ENCODE measurements at regions not wholly inside any gene's neighbourhood (a gene's known extent, or its start where the extent isn't known, plus 50 kb on each side); places are given as distances from the start of the nearest gene placed in this dataset.

DNA sequence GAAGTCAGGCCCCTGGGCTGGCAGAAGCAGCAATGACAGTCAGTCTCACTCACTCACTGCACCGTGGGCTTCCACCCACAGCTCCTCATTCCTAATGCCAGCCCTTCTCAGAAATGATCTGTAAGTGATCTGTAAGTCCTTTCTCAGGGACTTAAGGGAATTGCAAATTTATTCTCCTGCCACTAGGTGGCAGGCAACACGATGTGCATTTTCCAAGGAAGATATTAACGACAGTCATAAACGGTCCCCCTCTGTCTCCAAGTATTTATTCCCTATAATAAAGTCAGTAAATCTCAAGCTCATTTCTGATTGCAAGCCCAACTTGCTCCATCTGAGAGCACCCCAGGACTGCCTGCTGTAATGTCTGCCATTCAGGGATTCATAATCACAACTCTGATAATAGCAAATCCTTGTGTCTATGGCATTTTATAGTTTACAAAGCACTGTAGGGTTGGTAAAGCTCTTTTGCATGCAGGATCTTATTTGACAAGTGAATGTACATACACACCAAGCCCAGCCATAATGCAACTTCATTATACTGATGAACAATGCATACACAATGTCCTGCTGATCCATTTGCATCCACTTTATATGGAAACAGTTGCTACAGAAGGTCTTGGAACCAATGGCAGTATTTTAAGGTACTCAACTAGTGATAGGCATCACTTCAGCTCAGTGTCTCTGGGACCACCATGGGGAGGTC lies 380.5 kb upstream of the CAMK1G start:
- Histone ChIP-seq H3K36me3 (no peaks in the 10 kb centered on the region), H3K4me1 (ENCODE audit: insufficient read depth) (peaks cover 2% of the 10 kb centered on the region), H3K9me3 (no peaks in the 10 kb centered on the region), H3K27me3 (no peaks in the 10 kb centered on the region), H3K27ac (no peak overlapping the region), H3K4me3 (no peak overlapping the region)
- intact Hi-C loops (cut with DNase I): no loop called here
- 0 to 1% (median 0%) methylated on average over 4 of the region's 4 CpGs for WGBS, 3 donors
- DNase-seq: no peak
- TF ChIP-seq EP300 (IDR thresholded peaks at IDR 0.05): no peak
- TF ChIP-seq, protein P1, sequence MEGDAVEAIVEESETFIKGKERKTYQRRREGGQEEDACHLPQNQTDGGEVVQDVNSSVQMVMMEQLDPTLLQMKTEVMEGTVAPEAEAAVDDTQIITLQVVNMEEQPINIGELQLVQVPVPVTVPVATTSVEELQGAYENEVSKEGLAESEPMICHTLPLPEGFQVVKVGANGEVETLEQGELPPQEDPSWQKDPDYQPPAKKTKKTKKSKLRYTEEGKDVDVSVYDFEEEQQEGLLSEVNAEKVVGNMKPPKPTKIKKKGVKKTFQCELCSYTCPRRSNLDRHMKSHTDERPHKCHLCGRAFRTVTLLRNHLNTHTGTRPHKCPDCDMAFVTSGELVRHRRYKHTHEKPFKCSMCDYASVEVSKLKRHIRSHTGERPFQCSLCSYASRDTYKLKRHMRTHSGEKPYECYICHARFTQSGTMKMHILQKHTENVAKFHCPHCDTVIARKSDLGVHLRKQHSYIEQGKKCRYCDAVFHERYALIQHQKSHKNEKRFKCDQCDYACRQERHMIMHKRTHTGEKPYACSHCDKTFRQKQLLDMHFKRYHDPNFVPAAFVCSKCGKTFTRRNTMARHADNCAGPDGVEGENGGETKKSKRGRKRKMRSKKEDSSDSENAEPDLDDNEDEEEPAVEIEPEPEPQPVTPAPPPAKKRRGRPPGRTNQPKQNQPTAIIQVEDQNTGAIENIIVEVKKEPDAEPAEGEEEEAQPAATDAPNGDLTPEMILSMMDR (IDR thresholded peaks at IDR 0.05): peak in 1 of 3 donors; percentile 32

DNA sequence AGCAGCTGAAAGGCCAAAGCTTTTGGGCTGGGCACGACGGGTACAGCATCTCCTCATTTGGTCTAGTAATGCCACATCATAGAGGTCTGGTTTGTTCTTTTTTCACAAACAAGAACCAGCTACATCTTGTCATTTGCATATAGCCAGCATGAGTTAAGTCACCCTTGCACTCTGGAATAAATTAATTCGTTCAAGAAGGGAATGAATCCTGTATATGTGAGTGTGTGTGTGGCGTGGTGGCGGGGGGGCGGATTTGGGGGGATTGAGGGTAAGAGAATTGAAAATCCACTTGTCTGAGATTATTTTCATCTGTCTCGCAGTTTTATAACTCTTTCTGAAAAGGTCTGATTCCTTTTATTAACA lies 380.0 kb upstream of the CAMK1G start:
- H3K9me3 ChIP-seq: no peaks in the 10 kb centered on the region
- TF ChIP-seq, protein P1 (IDR thresholded peaks at IDR 0.05): no peak
- TF ChIP-seq EP300 (IDR thresholded peaks at IDR 0.05): no peak
- no peak for TF ChIP-seq POLR2A (IDR thresholded peaks at IDR 0.05)
- no peak for DNase-seq
- intact Hi-C loops (cut with DNase I): no loop called here
- H3K27ac ChIP-seq: no peak overlapping the region
- no peaks in the 10 kb centered on the region for H3K27me3 ChIP-seq
- peaks cover 4% of the 10 kb centered on the region for H3K4me1 ChIP-seq (ENCODE audit: insufficient read depth)
- H3K36me3 ChIP-seq: no peaks in the 10 kb centered on the region
- no peak overlapping the region for H3K4me3 ChIP-seq
- 91 to 92% (median 91%) methylated on average over 7 of the region's 7 CpGs for WGBS, 3 donors

DNA sequence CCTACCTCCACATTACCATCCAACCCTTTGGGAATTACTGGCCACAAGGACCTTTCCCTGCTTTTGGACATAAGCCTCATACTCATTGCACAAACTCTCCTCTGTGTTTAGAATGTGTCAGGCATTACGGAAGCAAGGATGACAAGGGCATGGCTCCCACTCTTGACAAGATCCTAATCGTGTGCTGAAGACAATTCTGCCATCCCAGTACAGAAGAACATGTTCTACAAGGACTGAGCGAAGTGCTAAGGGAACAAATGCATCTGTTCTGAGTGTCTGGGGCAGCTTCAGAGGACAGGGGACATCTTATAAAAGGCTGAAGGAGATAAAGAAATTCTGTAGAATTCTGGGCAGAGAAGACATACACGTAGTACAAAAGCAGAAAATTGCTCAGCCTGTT lies 378.5 kb upstream of the CAMK1G start:
- no peak overlapping the region for H3K27ac ChIP-seq
- H3K4me1 ChIP-seq (ENCODE audit: insufficient read depth): peaks cover 4% of the 10 kb centered on the region
- no peaks in the 10 kb centered on the region for H3K36me3 ChIP-seq
- TF ChIP-seq POLR2A (IDR thresholded peaks at IDR 0.05) (no peak), EP300 (IDR thresholded peaks at IDR 0.05) (no peak)
- TF ChIP-seq, protein P1 (IDR thresholded peaks at IDR 0.05): no peak
- no peaks in the 10 kb centered on the region for H3K9me3 ChIP-seq
- WGBS, 3 donors: 79 to 88% (median 86%) methylated on average over 4 of the region's 4 CpGs
- H3K27me3 ChIP-seq: no peaks in the 10 kb centered on the region
- intact Hi-C loops (cut with DNase I): no loop called here
- no peak for DNase-seq
- H3K4me3 ChIP-seq: no peak overlapping the region

DNA sequence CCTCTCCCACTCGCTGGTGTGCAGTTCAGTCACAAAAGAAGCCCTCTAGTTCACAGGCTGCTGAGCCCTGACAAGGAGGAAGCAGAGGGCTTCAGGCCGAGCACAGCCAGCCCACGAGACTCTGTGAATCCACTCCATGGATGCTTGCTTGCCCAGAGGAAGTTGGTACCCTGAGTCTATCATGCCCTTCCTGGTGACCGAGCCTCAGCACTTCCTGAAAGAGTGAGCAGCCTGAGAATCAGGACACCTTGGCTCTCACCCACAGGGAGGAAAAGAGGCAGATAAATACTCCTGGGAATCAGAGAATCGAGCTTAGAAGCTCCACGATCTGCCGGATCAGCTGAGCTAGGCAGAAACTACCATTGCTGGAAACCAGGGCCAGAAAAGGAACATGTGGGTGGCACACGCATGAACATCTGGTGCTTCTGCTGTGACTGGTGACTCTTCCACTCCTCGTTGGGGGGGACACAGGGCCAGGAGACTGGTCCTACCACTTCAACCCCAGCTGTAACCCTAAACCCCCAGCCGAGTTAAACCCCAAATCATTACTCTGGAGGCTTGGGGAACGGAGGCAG lies 376.3 kb upstream of the CAMK1G start:
- intact Hi-C loops (cut with DNase I): no loop called here
- WGBS, 3 donors: 20 to 28% (median 24%) methylated on average over 11 of the region's 11 CpGs
- Histone ChIP-seq H3K27me3 (no peaks in the 10 kb centered on the region), H3K4me1 (ENCODE audit: insufficient read depth) (peaks cover 4% of the 10 kb centered on the region), H3K4me3 (peak overlapping the region; percentile 14), H3K36me3 (no peaks in the 10 kb centered on the region), H3K9me3 (no peaks in the 10 kb centered on the region), H3K27ac (no peak overlapping the region)
- no peak for DNase-seq
- TF ChIP-seq POLR2A (IDR thresholded peaks at IDR 0.05) (no peak), EP300 (IDR thresholded peaks at IDR 0.05) (no peak)
- TF ChIP-seq, protein P1 (IDR thresholded peaks at IDR 0.05): no peak
